Neuronal stem cell (in vitro differentiated cells): ENCODE measurements at regions not wholly inside any gene's neighbourhood (a gene's known extent, or its start where the extent isn't known, plus 50 kb on each side); places are given as distances from the start of the nearest gene placed in this dataset.

Experiments
- DNase-seq: peaks from one replicate; pipeline ENCODE4 v3.0.0-alpha.2; 2013; ENCODE audit warnings: low spot score
- H2AFZ ChIP-seq: one replicate; pipeline ENCODE4 v1.6.1; 2013; ENCODE audit warnings: mild to moderate bottlenecking, low read length, inconsistent platforms
- H2AK5ac ChIP-seq: 2 replicates; pipeline ENCODE4 v1.6.1; 2013; ENCODE audit warnings: low read depth, mild to moderate bottlenecking, inconsistent platforms, low read length, moderate library complexity, mixed read lengths
- H2BK120ac ChIP-seq: 2 replicates; pipeline ENCODE4 v1.6.1; 2013; ENCODE audit warnings: low read depth, mild to moderate bottlenecking, inconsistent platforms, low read length, moderate library complexity, mixed read lengths
- H2BK12ac ChIP-seq: one replicate; pipeline ENCODE4 v1.6.1; 2013; ENCODE audit warnings: low read length, inconsistent platforms
- H2BK15ac ChIP-seq: 2 replicates; pipeline ENCODE4 v1.6.1; 2013; ENCODE audit warnings: mild to moderate bottlenecking, low read length, inconsistent platforms, mixed read lengths
- H2BK5ac ChIP-seq: one replicate; pipeline ENCODE4 v1.6.1; 2013; ENCODE audit warnings: inconsistent platforms, mild to moderate bottlenecking, low read length, moderate library complexity
- H3K14ac ChIP-seq: one replicate; pipeline ENCODE4 v1.6.1; 2013; ENCODE audit warnings: low read length, inconsistent platforms
- H3K18ac ChIP-seq: 2 replicates; pipeline ENCODE4 v1.6.1; 2013; ENCODE audit warnings: low read length, inconsistent platforms
- H3K23ac ChIP-seq: 2 replicates; pipeline ENCODE4 v1.6.1; 2013; ENCODE audit warnings: low read depth, mild to moderate bottlenecking, mixed read lengths, low read length, inconsistent platforms; ENCODE audit not compliant: poor library complexity
- H3K27ac ChIP-seq: replicated peaks from 3 replicates; pipeline ENCODE4 v1.5.1; 2013; ENCODE audit warnings: low read length, inconsistent platforms
- H3K27me3 ChIP-seq, 3 experiments: 2 replicates each; pipeline ENCODE4 v1.6.1; 2013; ENCODE audit warnings: low read length in 3 of 3, mild to moderate bottlenecking in 2 of 3, inconsistent platforms in 1 of 3, low read depth in 1 of 3, mixed read lengths in 1 of 3, moderate library complexity in 1 of 3; ENCODE audit not compliant: control insufficient read depth in 3 of 3, insufficient read depth in 3 of 3
- H3K36me3 ChIP-seq, 2 donors: replicated peaks in 1 of 2; 2 replicates each; pipeline ENCODE4 v1.6.1; 2013; ENCODE audit warnings: low read length in 2 of 2; ENCODE audit not compliant: control insufficient read depth in 2 of 2, insufficient read depth in 2 of 2
- H3K4ac ChIP-seq: 2 replicates; pipeline ENCODE4 v1.6.1; 2013; ENCODE audit warnings: inconsistent platforms, mild to moderate bottlenecking, low read length, moderate library complexity
- H3K4me1 ChIP-seq, 2 donors: 1 replicate in 1 of 2; 2 replicates in 1 of 2; pipeline ENCODE4 v1.6.1; 2013; ENCODE audit warnings: low read length in 2 of 2, low read depth in 1 of 2; ENCODE audit not compliant: control insufficient read depth in 2 of 2, insufficient read depth in 1 of 2
- H3K4me2 ChIP-seq: one replicate; pipeline ENCODE4 v1.6.1; 2013; ENCODE audit warnings: mild to moderate bottlenecking, low read length, inconsistent platforms; ENCODE audit not compliant: insufficient read depth, poor library complexity, severe bottlenecking
- H3K4me3 ChIP-seq, 2 donors: 2 replicates each; pipeline ENCODE4 v1.5.1; 2013; ENCODE audit warnings: low read length in 2 of 2, mild to moderate bottlenecking in 2 of 2, inconsistent platforms in 1 of 2, moderate library complexity in 1 of 2
- H3K79me1 ChIP-seq: one replicate; pipeline ENCODE4 v1.6.1; 2013; ENCODE audit warnings: low read depth, mild to moderate bottlenecking, inconsistent platforms, low read length, moderate library complexity
- H3K9ac ChIP-seq: one replicate; pipeline ENCODE4 v1.6.1; 2013; ENCODE audit warnings: mild to moderate bottlenecking, low read depth, low read length, inconsistent platforms; ENCODE audit not compliant: poor library complexity
- H3K9me3 ChIP-seq, 2 donors: replicated peaks in 1 of 2; 2 replicates each; pipeline versions ENCODE3 to v1.6.1; 2013; ENCODE audit warnings: low read length in 2 of 2, mild to moderate bottlenecking in 2 of 2, inconsistent platforms in 1 of 2, low read depth in 1 of 2, mixed read lengths in 1 of 2, moderate library complexity in 1 of 2; ENCODE audit not compliant: control insufficient read depth in 2 of 2, insufficient read depth in 1 of 2
- H4K8ac ChIP-seq: one replicate; pipeline ENCODE4 v1.6.1; 2013; ENCODE audit warnings: low read depth, mild to moderate bottlenecking, inconsistent platforms, low read length, moderate library complexity
- H4K91ac ChIP-seq: one replicate; pipeline ENCODE4 v1.6.1; 2013; ENCODE audit warnings: low read length, low read depth, mild to moderate bottlenecking, inconsistent platforms; ENCODE audit not compliant: poor library complexity
- WGBS, 2 donors: extraction: QIAGEN DNeasy Blood & Tissue Kit; methylation state at CpG; one replicate each; pipeline ENCODE4 v1.1.7; 2013; ENCODE audit warnings: missing lambda C conversion rate in 2 of 2, mixed read lengths in 1 of 2; ENCODE audit not compliant: insufficient read length in 2 of 2, insufficient replicate concordance in 1 of 2; ENCODE audit errors: extremely low coverage in 2 of 2; 5-methylcytosine and 5-hydroxymethylcytosine counted together

DNA sequence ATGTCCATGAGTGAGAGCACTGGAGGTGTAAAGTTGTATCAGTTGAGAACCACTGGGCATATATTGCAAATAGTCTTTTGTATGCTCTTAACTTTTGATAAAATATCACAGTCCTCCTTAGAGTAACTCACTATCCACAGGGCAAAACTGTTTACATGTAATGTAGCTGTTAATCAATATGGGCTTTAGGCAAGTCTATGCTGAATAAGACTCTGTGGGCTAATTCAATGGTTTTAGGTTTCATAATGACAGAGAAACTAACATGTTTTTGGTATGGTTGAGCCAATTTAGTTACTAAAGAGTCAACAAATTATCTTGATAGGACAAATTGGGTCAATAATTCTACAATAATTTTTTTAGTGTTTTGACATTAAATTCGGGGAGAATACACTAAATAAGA is 1134.9 kb upstream of the FAM98A start:
- H2AFZ ChIP-seq = no peak overlapping the region
- no peak overlapping the region for H3K4ac ChIP-seq
- H2BK120ac ChIP-seq = no peak overlapping the region
- no peak overlapping the region for H2BK12ac ChIP-seq
- H3K4me1 ChIP-seq = peaks cover 0 to 4% of the 10 kb centered on the region in 2 donors
- H4K8ac ChIP-seq = no peak overlapping the region
- no CpG with 5 or more reads among the region's 1 CpG for WGBS, 2 donors
- no peak overlapping the region for H3K9ac ChIP-seq
- H4K91ac ChIP-seq = no peak overlapping the region
- no peaks in the 10 kb centered on the region for H3K79me1 ChIP-seq
- H3K23ac ChIP-seq = no peak overlapping the region
- H2BK5ac ChIP-seq = no peak overlapping the region
- H2BK15ac ChIP-seq = no peak overlapping the region
- no peak overlapping the region for H3K4me3 ChIP-seq
- no peak overlapping the region for H2AK5ac ChIP-seq
- H3K27ac ChIP-seq = no peak overlapping the region
- H3K27me3 ChIP-seq = no peaks in the 10 kb centered on the region
- no peak overlapping the region for H3K14ac ChIP-seq
- H3K36me3 ChIP-seq = no peaks in the 10 kb centered on the region
- DNase-seq = no peak
- peaks cover 0 to 1% of the 10 kb centered on the region in 2 donors for H3K9me3 ChIP-seq
- no peak overlapping the region for H3K4me2 ChIP-seq
- no peak overlapping the region for H3K18ac ChIP-seq

DNA sequence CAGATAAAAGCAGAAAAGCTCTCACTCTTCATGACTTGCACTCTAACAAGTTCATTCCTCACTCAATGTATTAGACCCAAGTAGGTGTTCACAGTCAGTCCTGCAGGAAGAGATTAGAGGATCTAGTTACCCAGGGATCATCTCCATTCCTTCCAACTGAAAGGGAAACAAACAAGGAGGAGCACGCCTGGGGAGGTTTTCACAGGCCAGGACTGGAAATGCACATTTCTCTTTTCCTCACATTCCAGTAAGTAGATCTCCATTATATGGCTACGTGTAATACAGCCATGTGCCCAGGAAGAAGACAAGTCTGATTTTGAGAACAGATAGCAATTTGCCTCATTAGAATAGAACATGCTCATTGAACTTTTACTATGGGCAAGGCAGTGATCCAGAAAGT is 1132.2 kb upstream of the FAM98A start:
- H2BK12ac ChIP-seq = no peak overlapping the region
- no peaks in the 10 kb centered on the region for H3K27me3 ChIP-seq
- H3K4me2 ChIP-seq = no peak overlapping the region
- no peak overlapping the region for H4K8ac ChIP-seq
- no peaks in the 10 kb centered on the region for H3K36me3 ChIP-seq
- no peak overlapping the region for H3K27ac ChIP-seq
- no peak overlapping the region for H2BK120ac ChIP-seq
- no peak overlapping the region for H3K14ac ChIP-seq
- H2AK5ac ChIP-seq = no peak overlapping the region
- H2BK5ac ChIP-seq = no peak overlapping the region
- no peak overlapping the region for H3K4me3 ChIP-seq
- H3K23ac ChIP-seq = no peak overlapping the region
- H3K4ac ChIP-seq = no peak overlapping the region
- no peaks in the 10 kb centered on the region for H3K79me1 ChIP-seq
- H3K9ac ChIP-seq = no peak overlapping the region
- H3K9me3 ChIP-seq = peaks cover 0 to 1% of the 10 kb centered on the region in 2 donors
- H3K18ac ChIP-seq = no peak overlapping the region
- H3K4me1 ChIP-seq = peaks cover 0 to 4% of the 10 kb centered on the region in 2 donors
- H2AFZ ChIP-seq = no peak overlapping the region
- no CpG with 5 or more reads among the region's 2 CpGs for WGBS, 2 donors
- DNase-seq = no peak
- no peak overlapping the region for H2BK15ac ChIP-seq
- no peak overlapping the region for H4K91ac ChIP-seq

DNA sequence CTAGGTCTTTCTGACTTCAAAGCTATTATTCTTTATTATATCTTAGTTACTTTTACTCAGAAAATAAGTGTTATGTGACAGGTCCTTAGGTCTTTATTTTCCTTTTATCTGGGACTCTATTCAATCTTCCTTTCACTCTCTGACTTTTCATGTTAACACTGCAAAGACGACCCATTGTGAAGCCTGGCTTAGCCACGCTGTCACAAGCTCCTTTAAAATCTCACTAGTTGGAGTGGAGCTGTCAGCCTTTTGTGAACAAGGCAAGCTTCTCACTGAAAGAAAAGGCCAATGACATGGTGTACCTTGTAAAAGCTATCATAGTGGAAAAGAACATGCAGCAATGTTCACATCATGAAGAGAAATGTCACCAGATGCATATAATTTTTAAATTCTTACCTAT is 1130.7 kb upstream of the FAM98A start:
- H3K23ac ChIP-seq = no peak overlapping the region
- H3K14ac ChIP-seq = no peak overlapping the region
- no peak overlapping the region for H4K91ac ChIP-seq
- H2BK12ac ChIP-seq = no peak overlapping the region
- peaks cover 0 to 1% of the 10 kb centered on the region in 2 donors for H3K9me3 ChIP-seq
- peaks cover 0 to 4% of the 10 kb centered on the region in 2 donors for H3K4me1 ChIP-seq
- H3K4me3 ChIP-seq = no peak overlapping the region
- WGBS, 2 donors = no CpG with 5 or more reads among the region's 2 CpGs
- no peak overlapping the region for H2BK5ac ChIP-seq
- DNase-seq = peak; percentile 43
- no peak overlapping the region for H3K4me2 ChIP-seq
- H2BK120ac ChIP-seq = no peak overlapping the region
- H4K8ac ChIP-seq = no peak overlapping the region
- no peak overlapping the region for H3K9ac ChIP-seq
- H2AFZ ChIP-seq = no peak overlapping the region
- no peak overlapping the region for H2BK15ac ChIP-seq
- H3K27me3 ChIP-seq = no peaks in the 10 kb centered on the region
- no peak overlapping the region for H3K27ac ChIP-seq
- H2AK5ac ChIP-seq = no peak overlapping the region
- no peaks in the 10 kb centered on the region for H3K79me1 ChIP-seq
- H3K36me3 ChIP-seq = no peaks in the 10 kb centered on the region
- H3K4ac ChIP-seq = no peak overlapping the region
- no peak overlapping the region for H3K18ac ChIP-seq

DNA sequence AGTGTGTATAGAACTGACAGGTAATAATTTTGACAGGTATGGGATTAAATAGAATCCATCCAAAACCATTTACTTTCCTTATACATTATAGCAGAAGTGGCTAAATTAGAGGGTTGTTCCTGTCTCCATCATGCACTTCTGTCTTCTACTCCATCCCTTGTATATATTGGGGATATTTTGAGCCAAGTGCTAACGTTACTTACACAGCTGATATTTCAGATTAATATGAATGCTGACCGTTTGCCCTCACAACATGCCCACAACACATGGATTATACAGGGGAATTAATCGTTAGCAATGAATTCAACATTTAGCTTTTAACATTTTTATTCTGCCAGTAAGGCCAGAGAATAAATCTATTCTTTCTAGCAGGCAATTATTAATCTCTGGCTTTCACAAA is 1125.0 kb upstream of the FAM98A start:
- no peak overlapping the region for H2AFZ ChIP-seq
- H2BK15ac ChIP-seq = no peak overlapping the region
- H4K8ac ChIP-seq = no peak overlapping the region
- H3K4me1 ChIP-seq = peaks cover 0 to 2% of the 10 kb centered on the region in 2 donors
- H3K4ac ChIP-seq = no peak overlapping the region
- H3K36me3 ChIP-seq = no peaks in the 10 kb centered on the region
- H3K14ac ChIP-seq = no peak overlapping the region
- H2BK5ac ChIP-seq = no peak overlapping the region
- WGBS, 2 donors = no CpG with 5 or more reads among the region's 3 CpGs
- no peak overlapping the region for H3K23ac ChIP-seq
- H2BK120ac ChIP-seq = no peak overlapping the region
- peaks cover 2% of the 10 kb centered on the region for H3K79me1 ChIP-seq
- no peak overlapping the region for H3K4me2 ChIP-seq
- DNase-seq = no peak
- H3K27me3 ChIP-seq = no peaks in the 10 kb centered on the region
- no peaks in the 10 kb centered on the region for H3K9me3 ChIP-seq
- no peak overlapping the region for H3K9ac ChIP-seq
- no peak overlapping the region for H3K27ac ChIP-seq
- H3K18ac ChIP-seq = no peak overlapping the region
- H3K4me3 ChIP-seq = no peak overlapping the region
- H2AK5ac ChIP-seq = no peak overlapping the region
- no peak overlapping the region for H2BK12ac ChIP-seq
- no peak overlapping the region for H4K91ac ChIP-seq
